ENCODE measurements at regions not wholly inside any gene's neighbourhood (a gene's known extent, or its start where the extent isn't known, plus 50 kb on each side); places are given as distances from the start of the nearest gene placed in this dataset.
"Not testable (repeated sequence)": the region's sequence is repeated elsewhere in the genome, so short reads cannot be mapped to it uniquely, and the experiment has no call there.

GRCh38 chr5:102099083-102099482 lies 197.0 kb downstream of the SLCO4C1 start:
- not testable (repeated sequence) for TF ChIP-seq CTCF (IDR thresholded peaks at IDR 0.05; ENCODE audit: insufficient read depth, low read length); GABPA (IDR thresholded peaks at IDR 0.05; ENCODE audit: low read depth); POLR2AphosphoS5 (IDR thresholded peaks at IDR 0.05; ENCODE audit: low read depth); REST (IDR thresholded peaks at IDR 0.05; ENCODE audit: insufficient replicate concordance, low read depth)
